Uterus (tissue), 3 donors: ENCODE measurements at regions not wholly inside any gene's neighbourhood (a gene's known extent, or its start where the extent isn't known, plus 50 kb on each side); places are given as distances from the start of the nearest gene placed in this dataset.

Source experiments
- DNase-seq, 2 donors: peaks; one replicate each; pipeline ENCODE4 v3.0.0-alpha.2; 2019 to 2020
- H3K27ac ChIP-seq, 2 donors: fragments of 200-600 bp; sonication (generic); 1 replicate in 1 of 2; 2 replicates in 1 of 2; pipeline ENCODE4 v1.5.1; 2016 to 2018
- H3K27me3 ChIP-seq, 2 donors: fragments of 200-600 bp; sonication (generic); one replicate each; pipeline ENCODE4 v1.5.1; 2018 to 2019; ENCODE audit warnings: control low read depth in 1 of 2
- H3K36me3 ChIP-seq, 2 donors: fragments of 200-600 bp; sonication (generic); one replicate each; pipeline ENCODE4 v1.5.1; 2019; ENCODE audit warnings: control low read depth in 1 of 2
- H3K4me1 ChIP-seq, 2 donors: fragments of 200-600 bp; sonication (generic); one replicate each; pipeline ENCODE4 v1.5.1; 2018 to 2019; ENCODE audit warnings: control low read depth in 1 of 2
- H3K4me3 ChIP-seq, 2 donors: fragments of 200-600 bp; sonication (generic); 1 replicate in 1 of 2; 2 replicates in 1 of 2; pipeline ENCODE4 v1.5.1; 2018 to 2019; ENCODE audit warnings: mild to moderate bottlenecking in 1 of 2
- H3K9me3 ChIP-seq, 2 donors: fragments of 200-600 bp; sonication (generic); one replicate each; pipeline ENCODE4 v1.5.1; 2019; ENCODE audit warnings: control low read depth in 1 of 2
- POLR2A ChIP-seq, 2 donors: fragments of 450-650 bp; IDR thresholded peaks; one replicate each; pipeline ENCODE4 v1.6.1; 2016; ENCODE audit warnings: antibody characterized with exemption in 2 of 2, mild to moderate bottlenecking in 1 of 2, moderate library complexity in 1 of 2
- intact Hi-C: fragments of 100-400 bp; cut with DNase I; formaldehyde crosslinking; loops from one replicate; pipeline ENCODE4 v1.15.1; 2023; ENCODE audit warnings: low total_unique reads
- TF ChIP-seq, protein P1 (sequence below), 4 experiments: fragments of 200-600 bp in 2 of 4; fragments of 450-650 bp in 2 of 4; sonication (generic) in 2 of 4; IDR thresholded peaks; one replicate each; pipeline ENCODE4 v1.5.1; 2016 to 2019; ENCODE audit warnings: antibody characterized with exemption in 4 of 4, mild to moderate bottlenecking in 2 of 4, moderate library complexity in 1 of 4
- donor health status: DM: yes; HTN: yes; CAD: no.

DNA sequence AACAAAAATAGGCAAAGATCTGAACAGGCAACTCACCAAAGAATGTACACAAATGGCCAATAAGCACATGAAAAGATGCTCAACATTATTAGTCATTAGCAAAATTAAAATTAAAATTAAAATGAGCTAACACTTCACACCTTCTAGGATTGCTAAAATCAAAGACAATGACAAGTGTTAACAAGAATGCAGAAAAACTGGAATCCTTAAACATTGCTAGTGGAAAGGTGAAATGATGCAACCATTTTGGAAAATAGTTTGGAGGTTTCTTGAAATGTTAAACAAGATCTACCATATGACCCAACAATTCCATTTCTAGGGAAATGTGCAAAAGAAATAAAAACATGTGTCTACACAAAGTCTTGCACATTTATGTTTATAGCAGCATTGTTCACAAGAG, 75.5 kb upstream of the DST start:
- intact Hi-C loops: no loop called here
- no peak for TF ChIP-seq POLR2A (IDR thresholded peaks at IDR 0.05)
- TF ChIP-seq, protein P1, sequence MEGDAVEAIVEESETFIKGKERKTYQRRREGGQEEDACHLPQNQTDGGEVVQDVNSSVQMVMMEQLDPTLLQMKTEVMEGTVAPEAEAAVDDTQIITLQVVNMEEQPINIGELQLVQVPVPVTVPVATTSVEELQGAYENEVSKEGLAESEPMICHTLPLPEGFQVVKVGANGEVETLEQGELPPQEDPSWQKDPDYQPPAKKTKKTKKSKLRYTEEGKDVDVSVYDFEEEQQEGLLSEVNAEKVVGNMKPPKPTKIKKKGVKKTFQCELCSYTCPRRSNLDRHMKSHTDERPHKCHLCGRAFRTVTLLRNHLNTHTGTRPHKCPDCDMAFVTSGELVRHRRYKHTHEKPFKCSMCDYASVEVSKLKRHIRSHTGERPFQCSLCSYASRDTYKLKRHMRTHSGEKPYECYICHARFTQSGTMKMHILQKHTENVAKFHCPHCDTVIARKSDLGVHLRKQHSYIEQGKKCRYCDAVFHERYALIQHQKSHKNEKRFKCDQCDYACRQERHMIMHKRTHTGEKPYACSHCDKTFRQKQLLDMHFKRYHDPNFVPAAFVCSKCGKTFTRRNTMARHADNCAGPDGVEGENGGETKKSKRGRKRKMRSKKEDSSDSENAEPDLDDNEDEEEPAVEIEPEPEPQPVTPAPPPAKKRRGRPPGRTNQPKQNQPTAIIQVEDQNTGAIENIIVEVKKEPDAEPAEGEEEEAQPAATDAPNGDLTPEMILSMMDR (IDR thresholded peaks at IDR 0.05): no peak

DNA sequence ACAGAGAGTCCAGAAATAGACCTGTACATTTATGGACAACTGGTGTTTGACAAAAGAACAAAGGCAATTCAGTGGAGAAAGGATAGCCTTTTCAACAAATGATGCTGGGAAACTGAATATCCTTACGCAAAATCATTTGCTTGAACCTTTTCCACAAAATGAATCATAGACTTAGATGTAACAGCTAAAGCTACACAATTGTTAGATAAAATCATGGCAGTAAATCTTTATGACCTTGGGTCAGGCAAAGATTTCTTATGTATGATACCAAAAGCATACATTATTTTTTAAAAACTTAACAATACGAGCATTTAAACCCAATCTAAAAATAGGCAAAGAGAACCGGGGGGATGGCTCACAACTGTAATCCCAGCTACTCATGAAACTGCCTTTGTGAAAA, 73.5 kb upstream of the DST start:
- Histone ChIP-seq H3K4me1 (no peaks in the 10 kb centered on the region), H3K36me3 (no peaks in the 10 kb centered on the region), H3K9me3 (no peaks in the 10 kb centered on the region), H3K27ac (no peak overlapping the region), H3K4me3 (no peak overlapping the region), H3K27me3 (no peaks in the 10 kb centered on the region)
- DNase-seq: no peak
- TF ChIP-seq, protein P1 (IDR thresholded peaks at IDR 0.05): no peak
- no peak for TF ChIP-seq POLR2A (IDR thresholded peaks at IDR 0.05)
- intact Hi-C loops: no loop called here

More for the DNA sequence above, 75.5 kb upstream of the DST start:
- Histone ChIP-seq H3K4me3 (no peak overlapping the region), H3K36me3 (no peaks in the 10 kb centered on the region), H3K27me3 (no peaks in the 10 kb centered on the region), H3K4me1 (no peaks in the 10 kb centered on the region), H3K9me3 (no peaks in the 10 kb centered on the region), H3K27ac (no peak overlapping the region)
- DNase-seq: no peak

DNA sequence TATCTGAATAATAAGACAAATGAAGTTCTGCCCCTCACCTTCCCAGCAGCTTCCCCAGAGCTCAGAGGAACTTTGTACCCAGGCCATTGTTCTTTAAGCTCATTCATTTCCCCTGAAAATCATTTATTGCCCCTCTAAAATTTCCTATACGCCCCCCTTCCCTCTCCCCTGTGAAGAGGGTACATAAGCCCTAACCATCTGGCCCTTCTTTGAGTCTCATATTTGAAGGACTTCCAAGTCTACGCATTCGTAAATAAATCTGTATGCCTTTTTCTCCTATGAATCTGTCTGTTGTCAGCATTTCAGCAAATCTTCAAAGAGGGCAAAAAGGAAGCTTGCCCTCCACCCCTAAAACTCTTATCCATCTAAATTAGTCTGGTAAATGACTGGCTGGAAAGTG, 73.1 kb upstream of the DST start:
- DNase-seq: no peak
- H3K27ac ChIP-seq: no peak overlapping the region
- TF ChIP-seq, protein P1 (IDR thresholded peaks at IDR 0.05): no peak
- no peak for TF ChIP-seq POLR2A (IDR thresholded peaks at IDR 0.05)
- intact Hi-C loops: no loop called here
- no peaks in the 10 kb centered on the region for H3K36me3 ChIP-seq
- H3K4me3 ChIP-seq: no peak overlapping the region
- H3K9me3 ChIP-seq: no peaks in the 10 kb centered on the region
- H3K27me3 ChIP-seq: no peaks in the 10 kb centered on the region
- no peaks in the 10 kb centered on the region for H3K4me1 ChIP-seq

DNA sequence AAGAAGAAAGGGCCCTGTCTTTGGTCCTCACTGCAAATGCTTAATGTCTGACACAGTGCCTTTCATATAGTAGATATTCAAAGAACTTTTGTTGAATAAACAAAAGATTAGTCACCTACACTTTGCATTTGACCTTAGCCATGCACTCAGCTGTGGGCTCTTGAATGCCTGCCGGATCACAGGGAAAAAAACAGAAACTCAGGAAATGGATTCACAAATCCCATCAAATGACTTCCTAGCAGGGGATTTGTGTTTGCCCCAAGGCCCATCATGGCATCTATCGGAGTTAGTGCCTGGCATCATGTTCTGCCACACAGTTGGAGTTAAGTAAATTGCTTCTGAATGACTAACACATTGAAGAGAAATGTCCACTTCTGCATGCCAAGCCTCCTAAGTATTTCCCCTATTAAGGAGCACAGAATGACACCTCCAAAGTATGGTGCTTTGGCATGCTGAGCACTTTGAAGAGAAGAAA, 72.3 kb upstream of the DST start:
- TF ChIP-seq, protein P1 (IDR thresholded peaks at IDR 0.05): no peak

DNA sequence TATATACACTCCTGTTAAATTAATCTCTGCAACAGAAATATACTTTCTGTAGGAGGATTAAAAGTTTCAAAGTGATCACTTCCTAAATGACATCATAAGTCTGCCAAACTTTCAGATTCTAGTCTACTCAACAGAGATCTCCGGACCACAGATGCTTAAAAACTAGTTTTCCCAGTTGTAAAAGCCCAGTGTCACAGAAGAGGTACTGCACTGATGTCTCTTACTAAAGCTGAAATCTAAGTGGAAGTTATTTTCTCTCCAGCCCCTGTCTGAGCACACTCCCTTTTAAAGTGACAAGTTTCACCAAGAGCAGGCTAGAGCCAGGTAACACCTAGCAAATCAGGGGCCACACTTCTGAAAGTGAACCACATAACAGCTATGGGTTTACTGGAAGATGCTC, 71.6 kb upstream of the DST start:
- no peaks in the 10 kb centered on the region for H3K27me3 ChIP-seq
- H3K9me3 ChIP-seq: no peaks in the 10 kb centered on the region
- no peak overlapping the region for H3K27ac ChIP-seq
- intact Hi-C loops: no loop called here
- TF ChIP-seq POLR2A (IDR thresholded peaks at IDR 0.05): no peak
- TF ChIP-seq, protein P1 (IDR thresholded peaks at IDR 0.05): no peak
- H3K36me3 ChIP-seq: no peaks in the 10 kb centered on the region
- no peaks in the 10 kb centered on the region for H3K4me1 ChIP-seq
- no peak overlapping the region for H3K4me3 ChIP-seq
- no peak for DNase-seq

More for the DNA sequence above, 72.3 kb upstream of the DST start:
- Histone ChIP-seq H3K4me3 (no peak overlapping the region), H3K27ac (no peak overlapping the region), H3K27me3 (no peaks in the 10 kb centered on the region), H3K9me3 (no peaks in the 10 kb centered on the region), H3K36me3 (no peaks in the 10 kb centered on the region), H3K4me1 (no peaks in the 10 kb centered on the region)
- DNase-seq: no peak
- intact Hi-C loops: no loop called here
